ENCODE measurements at regions not wholly inside any gene's neighbourhood (a gene's known extent, or its start where the extent isn't known, plus 50 kb on each side); places are given as distances from the start of the nearest gene placed in this dataset.

GRCh38 chr2:215755641-215756345 lies 257.6 kb downstream of the MREG start:
- ATAC-seq, result no peak
- no peak for TF ChIP-seq SIN3A (IDR thresholded peaks at IDR 0.05; ENCODE audit: borderline replicate concordance, insufficient read depth, low read depth, low read length)
- no peak for TF ChIP-seq POLR2AphosphoS5 (IDR thresholded peaks at IDR 0.05; ENCODE audit: low read depth, low read length)
- TF ChIP-seq, protein P1, sequence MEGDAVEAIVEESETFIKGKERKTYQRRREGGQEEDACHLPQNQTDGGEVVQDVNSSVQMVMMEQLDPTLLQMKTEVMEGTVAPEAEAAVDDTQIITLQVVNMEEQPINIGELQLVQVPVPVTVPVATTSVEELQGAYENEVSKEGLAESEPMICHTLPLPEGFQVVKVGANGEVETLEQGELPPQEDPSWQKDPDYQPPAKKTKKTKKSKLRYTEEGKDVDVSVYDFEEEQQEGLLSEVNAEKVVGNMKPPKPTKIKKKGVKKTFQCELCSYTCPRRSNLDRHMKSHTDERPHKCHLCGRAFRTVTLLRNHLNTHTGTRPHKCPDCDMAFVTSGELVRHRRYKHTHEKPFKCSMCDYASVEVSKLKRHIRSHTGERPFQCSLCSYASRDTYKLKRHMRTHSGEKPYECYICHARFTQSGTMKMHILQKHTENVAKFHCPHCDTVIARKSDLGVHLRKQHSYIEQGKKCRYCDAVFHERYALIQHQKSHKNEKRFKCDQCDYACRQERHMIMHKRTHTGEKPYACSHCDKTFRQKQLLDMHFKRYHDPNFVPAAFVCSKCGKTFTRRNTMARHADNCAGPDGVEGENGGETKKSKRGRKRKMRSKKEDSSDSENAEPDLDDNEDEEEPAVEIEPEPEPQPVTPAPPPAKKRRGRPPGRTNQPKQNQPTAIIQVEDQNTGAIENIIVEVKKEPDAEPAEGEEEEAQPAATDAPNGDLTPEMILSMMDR (IDR thresholded peaks at IDR 0.05), result no peak
- no peak for TF ChIP-seq TCF7L2 (IDR thresholded peaks at IDR 0.05; ENCODE audit: low read depth, low read length)
- no peak for TF ChIP-seq REST (IDR thresholded peaks at IDR 0.05; ENCODE audit: insufficient read depth in 1 of 2, low read depth in 2 of 2, low read length in 1 of 2)
- ChIA-PET CTCF (no interaction called here), POLR2A (no interaction called here)
- Histone ChIP-seq H3K4me3 (ENCODE audit: low read depth in 2 of 2, low read length in 2 of 2) (no peak overlapping the region), H3K36me3 (ENCODE audit: control insufficient read depth, insufficient read depth, low read length) (no peaks in the 10 kb centered on the region), H3K27ac (ENCODE audit: low read length) (no peak overlapping the region), H3K27me3 (ENCODE audit: control insufficient read depth, insufficient read depth, low read length) (no peaks in the 10 kb centered on the region), H3K9me3 (ENCODE audit: control insufficient read depth, insufficient read depth, low read depth, low read length) (no peaks in the 10 kb centered on the region), H3K4me1 (ENCODE audit: control insufficient read depth, insufficient read depth, low read length) (no peaks in the 10 kb centered on the region)
- DNase-seq (ENCODE audit: low read depth, low spot score), result no peak
- in situ Hi-C loops (cut with HindIII; ENCODE audit: low pct_unique_long_range_greater_than_20kb, low sequenced_read_pairs) (no loop called here), intact Hi-C loops (cut with micrococcal nuclease; ENCODE audit: unreplicated experiment) (no loop called here)
- no TSS peak for BruUV-seq (replicated peaks)

GRCh38 chr2:215754546-215754945 lies 258.8 kb downstream of the MREG start:
- Histone ChIP-seq H3K36me3 (ENCODE audit: control insufficient read depth, insufficient read depth, low read length) (no peaks in the 10 kb centered on the region), H3K27me3 (ENCODE audit: control insufficient read depth, insufficient read depth, low read length) (no peaks in the 10 kb centered on the region), H3K4me1 (ENCODE audit: control insufficient read depth, insufficient read depth, low read length) (no peaks in the 10 kb centered on the region), H3K4me3 (ENCODE audit: low read depth in 2 of 2, low read length in 2 of 2) (no peak overlapping the region), H3K27ac (ENCODE audit: low read length) (no peak overlapping the region), H3K9me3 (ENCODE audit: control insufficient read depth, insufficient read depth, low read depth, low read length) (no peaks in the 10 kb centered on the region)
- ChIA-PET POLR2A (no interaction called here), CTCF (no interaction called here)
- DNase-seq (ENCODE audit: low read depth, low spot score) (no peak), ATAC-seq (no peak)
- no TSS peak for BruUV-seq (replicated peaks)
- intact Hi-C loops (cut with micrococcal nuclease; ENCODE audit: unreplicated experiment) (no loop called here), in situ Hi-C loops (cut with HindIII; ENCODE audit: low pct_unique_long_range_greater_than_20kb, low sequenced_read_pairs) (no loop called here)
- TF ChIP-seq REST (IDR thresholded peaks at IDR 0.05; ENCODE audit: insufficient read depth in 1 of 2, low read depth in 2 of 2, low read length in 1 of 2) (no peak), POLR2AphosphoS5 (IDR thresholded peaks at IDR 0.05; ENCODE audit: low read depth, low read length) (no peak), TCF7L2 (IDR thresholded peaks at IDR 0.05; ENCODE audit: low read depth, low read length) (no peak), SIN3A (IDR thresholded peaks at IDR 0.05; ENCODE audit: borderline replicate concordance, insufficient read depth, low read depth, low read length) (no peak)
- TF ChIP-seq, protein P1 (IDR thresholded peaks at IDR 0.05), result no peak
